C1 segment of cervical spinal cord (tissue), 14 donors: ENCODE measurements at regions not wholly inside any gene's neighbourhood (a gene's known extent, or its start where the extent isn't known, plus 50 kb on each side); places are given as distances from the start of the nearest gene placed in this dataset.

Experiments used
- DNase-seq, 14 donors: peaks; one replicate each; lab custom pipeline; 2025; lab: John Stamatoyannopoulos, UW

DNA sequence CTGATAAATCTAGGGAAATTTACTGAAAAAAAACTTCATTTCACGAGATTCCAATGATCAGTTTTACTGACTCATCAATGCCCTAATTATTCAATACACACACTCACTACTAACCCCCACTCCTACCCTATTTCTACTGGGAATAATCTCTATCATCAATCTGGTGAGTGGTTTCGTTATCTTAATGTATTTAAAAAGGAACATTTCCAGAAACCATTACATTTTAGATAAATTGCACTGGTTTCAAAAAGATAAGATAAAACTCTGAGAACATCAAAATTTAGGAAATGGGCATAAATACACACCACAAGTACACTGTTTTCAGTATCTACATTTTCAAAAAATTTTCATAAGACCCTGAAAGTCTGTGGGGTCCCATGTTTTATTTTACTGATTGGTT, 471.4 kb upstream of the PKDCC start:
- no peak for DNase-seq

DNA sequence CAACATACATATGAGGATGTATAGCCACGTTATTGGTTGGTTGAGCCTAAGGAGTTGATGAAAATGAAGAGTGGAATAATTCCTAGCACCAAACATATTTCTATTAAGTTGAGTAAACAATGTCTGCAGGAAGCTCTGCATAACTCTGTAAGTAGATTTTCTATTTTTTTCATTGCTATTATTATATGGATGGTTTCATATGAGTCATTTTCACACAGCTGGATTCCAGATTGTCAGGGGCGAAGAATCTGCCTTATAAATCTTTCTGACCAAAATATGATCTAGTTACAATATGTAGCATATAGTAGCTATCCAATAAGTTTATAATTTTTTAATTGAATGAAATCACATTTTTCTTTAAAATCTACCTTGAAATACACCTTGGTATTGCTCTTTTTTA, 468.0 kb upstream of the PKDCC start:
- no peak for DNase-seq

DNA sequence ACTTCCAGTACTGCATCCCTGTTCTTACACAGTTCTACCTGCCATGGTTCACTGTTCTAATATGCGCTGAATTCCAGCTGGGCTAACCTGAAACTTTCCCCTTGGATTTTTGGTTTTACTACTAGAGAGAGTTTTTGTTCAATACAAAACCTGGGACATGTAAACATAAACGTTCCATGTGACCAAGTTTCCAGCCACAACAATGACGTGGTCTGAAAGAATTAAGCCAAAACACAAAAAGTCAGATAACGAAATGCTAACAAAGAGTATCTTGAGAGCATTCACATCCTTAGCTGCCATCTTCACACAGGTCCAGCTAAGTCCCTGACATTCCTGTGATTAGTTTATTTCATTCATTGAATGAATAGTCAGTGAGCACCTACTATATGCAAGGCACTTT, 467.0 kb upstream of the PKDCC start:
- no peak for DNase-seq

- no peak for DNase-seq
Measured at GRCh38 chr2:41595240-41595639, 452.6 kb upstream of the PKDCC start.

- DNase-seq, result no peak
Measured at GRCh38 chr2:41597680-41598079, 450.1 kb upstream of the PKDCC start.

- DNase-seq, result no peak
Measured at GRCh38 chr2:41598161-41598894, 449.5 kb upstream of the PKDCC start.

- DNase-seq, result no peak
Measured at GRCh38 chr2:41600460-41600859, 447.4 kb upstream of the PKDCC start.

DNA sequence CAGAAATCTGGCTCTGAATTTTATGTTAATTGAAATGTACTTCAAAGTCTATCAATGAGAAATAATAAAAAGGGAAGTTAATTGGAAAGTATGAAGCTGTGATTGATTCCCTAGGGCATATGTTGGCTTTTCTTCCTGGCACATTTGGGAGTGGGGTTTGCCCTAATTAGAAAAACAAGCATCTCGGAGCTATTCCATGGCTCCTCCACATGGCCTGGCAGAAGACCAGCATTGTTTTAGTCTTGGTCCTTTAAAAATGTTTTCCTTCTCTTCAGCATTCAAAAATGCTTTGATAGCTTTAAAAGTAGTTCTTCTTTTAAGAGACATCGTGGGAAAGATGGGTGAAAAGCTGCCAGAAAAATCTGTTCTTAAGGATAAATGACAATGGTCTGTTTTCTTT, 445.5 kb upstream of the PKDCC start:
- no peak for DNase-seq

DNA sequence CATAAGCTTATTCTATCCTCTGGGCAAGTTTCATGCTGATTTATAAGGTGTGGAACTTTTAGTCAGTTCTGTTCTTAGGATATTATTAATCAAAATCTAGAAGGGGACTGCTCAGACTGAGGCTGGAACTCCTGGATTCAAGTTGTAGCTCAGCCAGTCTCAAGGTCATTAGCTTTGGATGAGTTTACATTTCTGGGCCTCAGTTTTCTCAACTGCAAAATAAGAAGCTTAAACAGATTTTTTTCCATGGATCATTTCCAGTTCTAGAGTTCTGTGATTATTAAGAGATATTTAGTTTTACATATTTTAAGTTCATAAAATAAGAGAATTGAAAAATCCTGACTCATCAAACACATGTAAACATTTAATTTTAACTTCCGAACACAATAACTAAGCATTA, 442.5 kb upstream of the PKDCC start:
- DNase-seq, result no peak

DNA sequence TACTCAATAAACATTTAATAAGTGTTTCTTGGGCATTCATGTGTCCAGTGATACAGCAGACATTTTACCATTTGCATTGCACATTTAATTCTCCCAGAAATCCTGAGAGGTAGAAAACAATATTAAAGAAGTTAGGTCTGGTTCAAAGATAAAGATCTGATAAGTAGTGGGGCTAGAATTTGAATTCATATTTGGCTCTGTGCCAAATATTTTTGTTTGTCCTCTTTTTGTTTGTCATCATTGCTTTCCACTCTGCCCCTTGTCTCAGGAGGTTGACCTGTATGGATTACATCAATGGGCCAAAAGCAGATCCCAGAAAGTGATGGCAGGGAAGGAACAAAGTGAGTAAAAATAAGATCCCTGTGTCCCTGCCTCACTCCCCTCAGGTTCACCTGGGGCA, 441.9 kb upstream of the PKDCC start:
- no peak for DNase-seq

- DNase-seq, result no peak
Measured at GRCh38 chr2:41610501-41611190, 437.2 kb upstream of the PKDCC start.

DNA sequence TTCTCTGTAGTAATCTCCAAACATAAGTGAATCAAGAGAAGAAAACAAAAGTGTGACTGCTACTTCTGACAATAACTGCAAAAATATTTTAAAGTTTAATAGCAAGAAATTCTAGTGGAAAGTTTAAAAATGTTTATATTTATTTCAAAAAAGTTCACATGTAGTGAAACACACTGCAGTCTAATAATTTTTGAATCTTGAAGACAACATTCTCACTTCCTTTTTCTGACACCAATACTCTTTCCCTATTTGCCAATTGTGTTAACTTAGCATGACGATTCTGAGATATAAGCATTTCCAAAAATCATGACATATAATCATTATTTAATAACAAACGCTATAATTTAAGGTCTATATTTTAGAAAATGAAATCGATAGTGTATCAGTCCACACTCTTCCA, 429.1 kb upstream of the PKDCC start:
- DNase-seq, result no peak

- no peak for DNase-seq
Measured at GRCh38 chr2:41621095-41621494, 426.7 kb upstream of the PKDCC start.

GRCh38 chr2:41621563-41621962, 426.3 kb upstream of the PKDCC start:
- no peak for DNase-seq

DNA sequence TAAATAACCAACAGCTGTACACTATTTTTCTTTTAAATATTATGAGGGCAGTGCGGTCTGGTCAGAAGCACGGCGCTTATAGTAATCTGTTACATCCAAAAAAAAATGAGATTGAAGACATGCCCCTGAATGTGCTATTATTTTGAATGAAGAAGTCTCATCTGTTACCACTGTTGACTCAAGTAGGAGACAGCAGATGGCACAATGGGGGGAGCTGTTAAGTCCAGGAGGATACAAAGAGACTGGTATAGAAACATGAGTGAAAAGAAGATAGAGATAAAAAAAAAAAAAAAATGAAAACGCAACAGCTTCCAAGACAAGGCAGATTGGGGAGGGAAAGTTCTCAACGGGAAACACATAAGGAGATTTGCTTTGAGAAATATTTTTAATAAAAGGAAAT, 425.5 kb upstream of the PKDCC start:
- no peak for DNase-seq

GRCh38 chr2:41626936-41627335, 420.9 kb upstream of the PKDCC start:
- no peak for DNase-seq

- no peak for DNase-seq
Measured at GRCh38 chr2:41634686-41635085, 413.1 kb upstream of the PKDCC start.

DNA sequence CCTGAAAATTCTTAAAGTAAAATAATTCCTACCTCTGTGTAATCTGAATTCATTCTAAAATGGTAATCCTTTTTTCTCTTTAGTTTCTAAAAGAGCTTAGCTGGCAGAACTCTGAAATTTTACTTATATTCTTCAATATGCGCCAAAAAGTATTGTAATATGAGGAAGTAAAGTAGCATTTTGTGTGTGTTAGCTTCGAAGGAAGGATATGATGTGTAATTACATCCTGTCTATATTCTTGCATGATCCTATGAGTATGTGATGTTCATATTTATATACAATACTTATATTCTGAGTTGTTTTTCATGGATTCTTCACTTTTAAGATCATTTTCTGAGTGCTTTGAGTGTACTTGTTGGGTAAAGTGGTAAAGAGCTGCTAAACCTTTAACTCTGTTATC, 402.9 kb upstream of the PKDCC start:
- DNase-seq, result no peak

DNA sequence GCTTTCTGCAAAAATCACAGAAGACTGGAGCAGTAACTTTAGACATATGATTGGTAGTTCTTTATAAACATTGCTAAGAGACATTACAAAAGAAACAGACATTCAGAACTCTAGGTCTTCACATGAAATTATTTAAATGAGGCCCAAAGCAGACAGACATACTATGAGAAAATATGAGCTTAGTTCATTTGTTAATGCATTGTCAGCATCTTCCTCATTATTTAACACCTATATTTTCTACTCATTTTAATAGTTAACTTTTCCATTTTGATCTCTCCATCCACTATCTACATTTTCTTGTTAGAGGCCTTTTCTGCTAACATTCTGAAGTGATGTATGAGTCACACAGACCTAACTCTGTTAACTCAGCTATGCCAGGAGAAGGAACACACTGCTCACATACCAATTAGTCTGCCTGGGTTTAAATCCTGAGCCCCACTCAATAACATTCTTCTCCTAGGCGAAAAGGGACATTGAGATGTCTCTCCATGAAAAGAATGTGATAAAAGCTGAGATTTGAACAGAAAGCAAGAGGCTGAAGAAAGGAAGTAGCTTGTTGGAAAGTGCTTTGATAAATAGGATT, 400.3 kb upstream of the PKDCC start:
- DNase-seq, result no peak

GRCh38 chr2:41657226-41657625, 390.6 kb upstream of the PKDCC start:
- DNase-seq, result no peak

- no peak for DNase-seq
Measured at GRCh38 chr2:41659758-41660157, 388.1 kb upstream of the PKDCC start.

DNA sequence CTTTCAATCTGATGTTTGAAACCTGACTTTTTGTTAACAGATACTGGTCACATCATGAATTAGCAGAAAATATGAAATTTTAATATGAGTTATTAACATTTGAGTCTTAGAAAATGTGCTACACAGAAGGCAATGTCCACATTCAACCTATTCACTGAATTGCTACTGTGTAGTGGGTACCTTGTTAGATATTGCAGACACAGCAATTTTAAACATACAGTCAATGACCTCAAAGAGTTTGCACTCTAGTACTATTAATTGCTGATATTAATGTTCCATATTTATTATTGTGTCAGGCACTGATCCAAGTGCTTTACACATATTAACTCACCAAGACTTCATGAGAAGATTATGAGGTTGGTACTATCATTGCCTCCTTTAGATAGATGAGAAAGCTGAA, 385.4 kb upstream of the PKDCC start:
- DNase-seq, result no peak

- no peak for DNase-seq
Measured at GRCh38 chr2:41663056-41663455, 384.8 kb upstream of the PKDCC start.
